Esophagus (tissue), 2 donors: ENCODE measurements at regions not wholly inside any gene's neighbourhood (a gene's known extent, or its start where the extent isn't known, plus 50 kb on each side); places are given as distances from the start of the nearest gene placed in this dataset.

Experiments used
- H3K27ac ChIP-seq, 2 donors: one replicate each; pipeline ENCODE4 v1.5.1; 2013; ENCODE audit warnings: low read depth in 2 of 2, mild to moderate bottlenecking in 2 of 2, inconsistent platforms in 1 of 2, low read length in 1 of 2, moderate library complexity in 1 of 2
- H3K27me3 ChIP-seq, 2 donors: one replicate each; pipeline ENCODE4 v1.6.1; 2013; ENCODE audit warnings: low read length in 2 of 2, control low read depth in 1 of 2, mild to moderate bottlenecking in 1 of 2; ENCODE audit not compliant: insufficient read depth in 2 of 2, control insufficient read depth in 1 of 2
- H3K36me3 ChIP-seq, 2 donors: one replicate each; pipeline ENCODE4 v1.6.1; 2013; ENCODE audit warnings: low read length in 1 of 2; ENCODE audit not compliant: control insufficient read depth in 2 of 2, insufficient read depth in 2 of 2
- H3K4me1 ChIP-seq, 2 donors: one replicate each; pipeline ENCODE4 v1.6.1; 2013; ENCODE audit warnings: low read length in 1 of 2; ENCODE audit not compliant: control insufficient read depth in 2 of 2, insufficient read depth in 2 of 2
- H3K4me3 ChIP-seq, 2 donors: one replicate each; pipeline ENCODE4 v1.5.1; 2013; ENCODE audit warnings: low read length in 2 of 2, mild to moderate bottlenecking in 2 of 2, low read depth in 1 of 2, moderate library complexity in 1 of 2
- H3K9me3 ChIP-seq, 2 donors: one replicate each; pipeline ENCODE4 v1.6.1; 2013; ENCODE audit warnings: mild to moderate bottlenecking in 2 of 2, low read depth in 1 of 2, low read length in 1 of 2, moderate library complexity in 1 of 2; ENCODE audit not compliant: control insufficient read depth in 2 of 2, insufficient read depth in 1 of 2
- WGBS, 2 donors: extraction: QIAGEN DNeasy Blood & Tissue Kit; methylation state at CpG; one replicate each; pipeline ENCODE4 v1.1.7; 2013; 5-methylcytosine and 5-hydroxymethylcytosine counted together
- donor health status: healthy with polysubstance abuse.
- donor health status: Bipolar disorder and iron deficiency.

DNA sequence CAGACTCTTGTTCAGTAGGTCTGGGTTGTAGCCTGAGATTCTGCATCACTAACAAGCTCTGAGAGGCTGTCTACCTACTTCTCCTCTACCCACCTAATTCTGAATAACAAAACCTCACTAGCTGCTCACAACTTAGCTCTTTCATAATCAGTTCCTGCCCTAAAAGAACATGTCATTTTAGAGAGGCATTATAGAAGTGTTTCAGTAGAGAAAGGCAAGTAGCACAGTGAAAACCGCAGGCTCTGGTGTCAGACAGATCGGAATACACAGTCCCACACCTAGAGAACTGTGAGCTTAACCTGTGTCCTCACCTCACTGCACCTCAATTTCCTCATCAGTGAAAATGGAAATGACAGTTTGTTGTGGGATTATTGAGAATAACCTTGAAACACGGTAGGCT lies 1337.6 kb upstream of the TENM4 start:
- Histone ChIP-seq H3K27me3 (no peaks in the 10 kb centered on the region), H3K4me3 (no peak overlapping the region), H3K27ac (no peak overlapping the region), H3K4me1 (no peaks in the 10 kb centered on the region), H3K36me3 (no peaks in the 10 kb centered on the region), H3K9me3 (no peaks in the 10 kb centered on the region)
- 76 to 78% methylated on average over 3 of the region's 3 CpGs for WGBS, 2 donors

DNA sequence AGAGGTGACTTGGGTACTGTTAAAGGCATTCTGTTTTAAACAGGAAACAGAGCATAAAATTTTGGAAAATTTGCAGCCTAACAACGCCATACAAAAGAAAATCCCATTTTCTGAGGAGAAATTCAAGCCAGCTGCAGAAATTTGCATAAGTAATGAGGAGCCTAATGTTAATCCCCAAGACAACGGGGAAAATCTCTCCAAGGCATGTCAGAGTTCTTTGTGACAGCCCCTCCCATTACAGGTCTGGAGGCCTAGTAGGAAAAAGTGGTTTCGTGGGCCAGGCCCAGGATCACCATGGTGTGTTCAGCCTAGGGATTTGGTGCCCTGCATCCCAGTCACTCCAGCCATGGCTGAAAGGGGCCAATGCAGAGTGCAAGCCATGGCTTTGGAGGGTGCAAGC lies 1333.1 kb upstream of the TENM4 start:
- Histone ChIP-seq H3K36me3 (no peaks in the 10 kb centered on the region), H3K27ac (no peak overlapping the region), H3K9me3 (no peaks in the 10 kb centered on the region), H3K4me3 (no peak overlapping the region), H3K4me1 (no peaks in the 10 kb centered on the region), H3K27me3 (no peaks in the 10 kb centered on the region)
- 65 to 76% methylated on average over 3 of the region's 3 CpGs for WGBS, 2 donors

DNA sequence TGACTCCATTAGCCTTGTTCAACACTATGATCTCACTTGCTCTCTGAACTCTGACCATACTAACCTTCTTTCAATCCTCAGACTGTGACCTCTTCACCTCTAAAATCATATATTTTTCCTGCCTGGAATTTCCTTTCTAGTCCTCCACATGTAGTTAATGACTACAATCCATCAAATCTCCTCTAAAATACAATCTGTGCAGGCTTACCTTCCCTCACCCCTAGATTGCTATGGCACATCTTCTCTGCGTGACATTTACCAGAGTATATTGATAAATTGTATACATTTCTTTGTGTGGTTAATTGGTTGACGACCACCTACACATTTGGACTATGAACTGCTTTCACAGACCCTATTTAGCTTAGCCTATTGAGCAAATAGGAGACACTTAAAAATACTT lies 1330.2 kb upstream of the TENM4 start:
- Histone ChIP-seq H3K36me3 (no peaks in the 10 kb centered on the region), H3K4me1 (no peaks in the 10 kb centered on the region), H3K4me3 (no peak overlapping the region), H3K9me3 (no peaks in the 10 kb centered on the region), H3K27me3 (no peaks in the 10 kb centered on the region), H3K27ac (no peak overlapping the region)
- WGBS, 2 donors = 60 to 63% methylated on average over 2 of the region's 2 CpGs

DNA sequence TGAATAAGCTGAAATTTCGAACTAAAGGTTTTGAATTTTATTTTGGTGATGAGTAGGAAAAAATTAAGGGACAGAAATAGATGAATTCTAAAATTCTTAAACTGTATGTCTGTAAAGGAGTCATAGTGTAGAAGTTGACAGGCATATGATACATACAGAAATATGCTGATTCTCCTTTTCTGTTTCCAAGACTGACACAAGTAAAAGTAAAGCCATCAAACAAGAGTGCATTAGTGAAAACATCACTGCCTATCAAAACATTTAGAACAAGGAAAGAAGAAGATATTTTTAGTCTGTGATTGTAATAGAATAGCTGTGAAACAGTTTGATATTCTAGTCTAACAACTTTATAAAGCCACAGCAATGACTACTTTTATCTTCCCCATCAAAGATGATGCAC lies 1318.0 kb upstream of the TENM4 start:
- H3K27ac ChIP-seq = no peak overlapping the region
- H3K4me3 ChIP-seq = no peak overlapping the region
- no peaks in the 10 kb centered on the region for H3K27me3 ChIP-seq
- H3K36me3 ChIP-seq = no peaks in the 10 kb centered on the region
- WGBS, 2 donors = 76 to 81% methylated on average over 1 of the region's 1 CpG
- H3K4me1 ChIP-seq = no peaks in the 10 kb centered on the region
- H3K9me3 ChIP-seq = no peaks in the 10 kb centered on the region

DNA sequence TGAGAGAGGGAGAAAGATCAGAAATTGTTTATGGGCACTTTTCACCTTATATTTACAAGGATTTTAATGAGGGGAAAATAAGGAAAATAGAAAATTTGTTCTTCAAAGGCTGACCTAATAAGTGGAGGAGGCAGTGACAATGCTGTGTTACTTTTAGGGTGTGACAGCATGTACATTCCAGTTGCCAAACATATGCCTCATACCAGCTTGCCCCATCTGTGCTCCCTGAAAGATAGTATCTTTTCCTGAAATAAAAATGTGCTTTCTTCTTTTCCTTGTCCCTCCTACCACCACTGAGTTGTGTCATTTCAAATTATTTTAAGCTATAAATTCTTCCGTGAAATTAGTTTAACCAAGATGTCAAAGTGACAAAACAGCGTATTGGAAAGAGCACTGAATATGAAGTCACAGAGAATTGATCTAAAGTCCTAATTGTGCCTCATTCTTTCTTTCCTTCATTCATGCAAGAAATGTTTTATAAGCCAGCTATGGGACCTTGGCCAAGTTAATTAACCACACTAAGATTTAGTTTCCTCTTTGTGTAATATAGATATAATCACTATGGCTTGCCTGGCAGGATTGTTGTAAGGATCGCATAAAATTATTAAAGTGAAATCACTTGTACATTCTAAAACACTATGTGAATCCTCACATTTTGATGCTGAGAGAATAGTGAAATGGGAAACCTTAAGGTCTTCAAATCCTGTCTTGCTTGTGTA lies 1307.5 kb upstream of the TENM4 start:
- WGBS, 2 donors = 69 to 73% methylated on average over 3 of the region's 3 CpGs
- Histone ChIP-seq H3K4me3 (no peak overlapping the region), H3K4me1 (no peaks in the 10 kb centered on the region), H3K9me3 (no peaks in the 10 kb centered on the region), H3K27ac (no peak overlapping the region), H3K36me3 (no peaks in the 10 kb centered on the region), H3K27me3 (no peaks in the 10 kb centered on the region)

DNA sequence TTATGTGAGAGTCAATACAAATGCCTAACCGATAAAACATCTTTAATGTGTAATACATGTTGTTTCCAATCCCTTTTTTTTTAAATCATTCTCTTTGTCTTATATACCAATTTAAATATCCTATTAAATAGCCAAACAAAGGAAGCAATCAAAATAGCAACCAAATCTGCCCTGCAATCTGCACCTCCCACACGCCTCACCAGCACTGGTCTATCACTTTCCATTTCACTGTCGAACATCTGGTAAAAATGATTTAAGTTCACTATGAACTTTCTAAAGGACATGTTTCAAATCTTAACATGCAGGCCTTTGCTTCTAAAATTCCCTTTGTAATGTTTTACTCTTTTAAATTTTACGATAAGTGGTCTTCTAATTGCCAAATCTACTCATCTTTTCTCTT lies 1305.5 kb upstream of the TENM4 start:
- Histone ChIP-seq H3K4me3 (no peak overlapping the region), H3K9me3 (no peaks in the 10 kb centered on the region), H3K4me1 (no peaks in the 10 kb centered on the region), H3K27ac (no peak overlapping the region), H3K27me3 (no peaks in the 10 kb centered on the region), H3K36me3 (no peaks in the 10 kb centered on the region)
- 82 to 85% methylated on average over 4 of the region's 4 CpGs for WGBS, 2 donors

DNA sequence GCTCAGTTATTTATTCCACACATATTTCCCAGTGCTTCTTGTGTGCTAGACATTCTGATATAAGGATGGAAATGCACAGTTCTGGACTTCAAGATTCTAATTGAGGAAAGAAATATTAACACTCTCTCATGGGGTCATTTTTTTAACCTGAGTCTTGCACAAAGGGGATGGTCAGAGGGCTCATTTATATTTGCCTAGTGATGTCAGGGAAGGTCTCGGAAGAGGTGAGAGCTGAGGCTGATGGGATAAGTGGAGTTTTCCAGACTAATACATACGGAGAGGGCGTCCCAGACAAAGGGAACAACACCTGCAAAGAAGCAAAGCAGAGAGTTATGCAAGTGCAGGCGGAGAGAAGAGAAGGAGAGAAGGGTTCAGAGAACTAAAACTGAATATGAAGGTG lies 1304.6 kb upstream of the TENM4 start:
- 94% methylated on average over 4 of the region's 4 CpGs for WGBS, 2 donors
- H3K9me3 ChIP-seq = no peaks in the 10 kb centered on the region
- H3K4me3 ChIP-seq = no peak overlapping the region
- H3K36me3 ChIP-seq = no peaks in the 10 kb centered on the region
- H3K27ac ChIP-seq = no peak overlapping the region
- no peaks in the 10 kb centered on the region for H3K27me3 ChIP-seq
- H3K4me1 ChIP-seq = no peaks in the 10 kb centered on the region

DNA sequence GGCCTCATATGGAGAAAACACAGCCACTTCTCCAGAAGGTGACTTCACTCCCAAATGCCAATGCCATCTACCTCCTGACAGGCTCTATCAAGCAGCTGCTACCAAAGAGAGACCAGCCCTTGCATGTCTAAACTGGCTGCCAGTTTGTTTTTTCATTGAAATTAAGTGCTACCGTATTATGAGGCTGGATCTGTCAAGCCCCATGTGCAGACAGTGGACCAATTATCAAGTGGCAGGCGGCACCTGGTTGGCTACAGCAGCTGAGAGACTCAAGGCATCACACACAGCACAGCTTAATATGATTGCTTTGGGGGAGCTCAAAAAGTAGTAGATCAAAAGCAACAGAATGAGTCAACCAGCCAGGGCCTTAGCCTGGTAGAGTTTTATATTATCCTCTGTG lies 1293.0 kb upstream of the TENM4 start:
- Histone ChIP-seq H3K27me3 (no peaks in the 10 kb centered on the region), H3K4me1 (no peaks in the 10 kb centered on the region), H3K9me3 (no peaks in the 10 kb centered on the region), H3K27ac (no peak overlapping the region), H3K4me3 (no peak overlapping the region), H3K36me3 (no peaks in the 10 kb centered on the region)
- 57 to 66% methylated on average over 2 of the region's 2 CpGs for WGBS, 2 donors

DNA sequence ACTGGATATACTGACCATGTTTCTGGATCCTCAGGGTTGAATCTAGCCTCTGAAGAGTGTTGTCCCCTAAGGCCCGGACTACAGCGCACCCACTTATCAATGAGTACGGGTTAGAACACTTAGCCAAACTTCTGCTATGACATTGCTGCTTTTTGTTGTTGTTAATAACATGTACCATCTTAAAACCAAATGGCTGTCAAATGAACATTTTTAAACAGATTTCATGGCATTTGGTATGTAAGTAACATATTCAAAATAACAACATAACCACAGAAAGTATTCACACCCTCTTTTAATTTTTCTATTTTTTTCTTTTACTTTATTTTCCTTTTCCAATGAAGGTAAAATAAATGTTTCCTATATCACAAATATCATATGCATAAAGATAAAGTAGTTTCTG lies 1292.5 kb upstream of the TENM4 start:
- no peak overlapping the region for H3K27ac ChIP-seq
- 96 to 98% methylated on average over 3 of the region's 3 CpGs for WGBS, 2 donors
- H3K27me3 ChIP-seq = no peaks in the 10 kb centered on the region
- no peaks in the 10 kb centered on the region for H3K9me3 ChIP-seq
- no peaks in the 10 kb centered on the region for H3K36me3 ChIP-seq
- H3K4me3 ChIP-seq = no peak overlapping the region
- H3K4me1 ChIP-seq = no peaks in the 10 kb centered on the region

DNA sequence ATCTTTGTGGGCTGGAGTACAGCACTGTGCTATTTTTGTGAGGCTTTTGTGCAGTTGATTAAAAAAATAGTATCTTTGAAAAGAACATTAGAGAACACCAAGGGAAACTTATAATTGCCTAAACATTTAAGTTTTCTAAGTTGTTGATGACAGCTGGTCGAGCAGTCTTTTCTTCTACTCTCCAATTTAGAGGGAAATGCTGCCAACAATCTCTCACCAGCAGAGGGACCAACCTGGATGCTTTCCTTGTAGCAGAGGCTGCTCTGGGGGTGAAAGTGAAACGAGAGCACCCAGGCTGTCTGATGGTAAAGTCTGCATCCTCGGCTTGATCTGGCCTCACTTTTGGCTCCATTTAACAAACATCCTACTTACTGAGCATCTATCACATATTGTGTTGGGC lies 1286.5 kb upstream of the TENM4 start:
- 16 to 23% methylated on average over 3 of the region's 3 CpGs for WGBS, 2 donors
- no peak overlapping the region for H3K27ac ChIP-seq
- H3K9me3 ChIP-seq = no peaks in the 10 kb centered on the region
- H3K36me3 ChIP-seq = no peaks in the 10 kb centered on the region
- no peaks in the 10 kb centered on the region for H3K4me1 ChIP-seq
- no peak overlapping the region for H3K4me3 ChIP-seq
- no peaks in the 10 kb centered on the region for H3K27me3 ChIP-seq
